ENCODE measurements at regions not wholly inside any gene's neighbourhood (a gene's known extent, or its start where the extent isn't known, plus 50 kb on each side); places are given as distances from the start of the nearest gene placed in this dataset.

GRCh38 chr6:16825784-16826183 lies 64.5 kb upstream of the ATXN1 start:
- TF ChIP-seq CTCF (IDR thresholded peaks at IDR 0.05) = no peak
- no peak for TF ChIP-seq POLR2AphosphoS5 (IDR thresholded peaks at IDR 0.05)

All from upper lobe of left lung (tissue), 4 donors.